LNCaP clone FGC (cell line): ENCODE measurements at regions not wholly inside any gene's neighbourhood (a gene's known extent, or its start where the extent isn't known, plus 50 kb on each side); places are given as distances from the start of the nearest gene placed in this dataset.
"Not testable (repeated sequence)": the region's sequence is repeated elsewhere in the genome, so short reads cannot be mapped to it uniquely, and the experiment has no call there.

Experiments
- DNase-seq: peaks from one replicate; pipeline ENCODE4 v3.0.0-alpha.2; 2011; ENCODE audit warnings: low read depth
- H3K4me3 ChIP-seq: 2 replicates; pipeline ENCODE4 v1.5.1; 2011; ENCODE audit warnings: mild to moderate bottlenecking, low read depth, low read length, control low read depth
- TF ChIP-seq, protein P1 (sequence below): IDR thresholded peaks from 2 replicates; pipeline ENCODE4 v1.5.1; 2012; ENCODE audit warnings: mild to moderate bottlenecking; ENCODE audit not compliant: control insufficient read depth, insufficient read depth; ENCODE audit errors: extremely low read depth

DNA sequence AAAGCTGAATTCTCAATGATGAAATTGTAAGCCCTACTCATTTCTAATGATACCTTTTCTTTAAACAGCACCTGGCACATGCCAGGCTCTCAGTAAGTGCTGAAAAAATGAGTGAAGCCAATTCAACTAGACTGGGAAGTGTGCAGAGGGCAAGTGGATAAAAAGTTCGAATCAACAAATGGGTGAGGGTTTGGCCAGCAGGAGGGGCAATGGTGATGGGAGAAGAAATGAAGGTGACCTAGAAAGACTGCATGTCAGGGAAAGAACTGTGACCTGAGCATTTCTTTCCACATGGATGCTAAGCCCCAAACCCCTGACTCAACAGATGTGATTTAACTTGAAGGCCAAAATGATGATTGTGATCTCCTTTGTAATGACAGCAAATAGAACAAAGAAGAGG, 54.6 kb downstream of the DKK1 start:
- TF ChIP-seq, protein P1, sequence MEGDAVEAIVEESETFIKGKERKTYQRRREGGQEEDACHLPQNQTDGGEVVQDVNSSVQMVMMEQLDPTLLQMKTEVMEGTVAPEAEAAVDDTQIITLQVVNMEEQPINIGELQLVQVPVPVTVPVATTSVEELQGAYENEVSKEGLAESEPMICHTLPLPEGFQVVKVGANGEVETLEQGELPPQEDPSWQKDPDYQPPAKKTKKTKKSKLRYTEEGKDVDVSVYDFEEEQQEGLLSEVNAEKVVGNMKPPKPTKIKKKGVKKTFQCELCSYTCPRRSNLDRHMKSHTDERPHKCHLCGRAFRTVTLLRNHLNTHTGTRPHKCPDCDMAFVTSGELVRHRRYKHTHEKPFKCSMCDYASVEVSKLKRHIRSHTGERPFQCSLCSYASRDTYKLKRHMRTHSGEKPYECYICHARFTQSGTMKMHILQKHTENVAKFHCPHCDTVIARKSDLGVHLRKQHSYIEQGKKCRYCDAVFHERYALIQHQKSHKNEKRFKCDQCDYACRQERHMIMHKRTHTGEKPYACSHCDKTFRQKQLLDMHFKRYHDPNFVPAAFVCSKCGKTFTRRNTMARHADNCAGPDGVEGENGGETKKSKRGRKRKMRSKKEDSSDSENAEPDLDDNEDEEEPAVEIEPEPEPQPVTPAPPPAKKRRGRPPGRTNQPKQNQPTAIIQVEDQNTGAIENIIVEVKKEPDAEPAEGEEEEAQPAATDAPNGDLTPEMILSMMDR, result no peak

DNA sequence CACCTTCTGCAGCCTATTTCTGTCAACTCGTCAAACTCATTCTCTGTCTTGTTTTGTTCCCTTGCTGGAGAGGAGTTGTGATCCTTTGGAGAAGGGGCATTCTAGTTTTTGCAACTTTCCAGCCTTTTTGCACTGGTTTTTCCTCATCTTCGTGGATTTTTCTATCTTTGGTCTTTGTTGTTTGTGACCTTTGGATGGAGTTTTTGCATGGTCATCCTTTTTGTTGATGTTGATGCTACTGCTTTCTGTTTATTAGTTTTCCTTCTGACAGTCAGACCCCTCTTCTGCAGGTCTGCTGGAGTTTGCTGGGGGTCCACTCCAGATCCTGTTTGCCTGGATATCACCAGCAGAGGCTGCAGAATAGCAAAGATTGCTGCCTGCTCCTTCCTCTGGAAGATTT, 60.1 kb downstream of the DKK1 start:
- H3K4me3 ChIP-seq, DNase-seq: not testable (repeated sequence)

More for the DNA sequence above, 54.6 kb downstream of the DKK1 start:
- no peak overlapping the region for H3K4me3 ChIP-seq
- no peak for DNase-seq

DNA sequence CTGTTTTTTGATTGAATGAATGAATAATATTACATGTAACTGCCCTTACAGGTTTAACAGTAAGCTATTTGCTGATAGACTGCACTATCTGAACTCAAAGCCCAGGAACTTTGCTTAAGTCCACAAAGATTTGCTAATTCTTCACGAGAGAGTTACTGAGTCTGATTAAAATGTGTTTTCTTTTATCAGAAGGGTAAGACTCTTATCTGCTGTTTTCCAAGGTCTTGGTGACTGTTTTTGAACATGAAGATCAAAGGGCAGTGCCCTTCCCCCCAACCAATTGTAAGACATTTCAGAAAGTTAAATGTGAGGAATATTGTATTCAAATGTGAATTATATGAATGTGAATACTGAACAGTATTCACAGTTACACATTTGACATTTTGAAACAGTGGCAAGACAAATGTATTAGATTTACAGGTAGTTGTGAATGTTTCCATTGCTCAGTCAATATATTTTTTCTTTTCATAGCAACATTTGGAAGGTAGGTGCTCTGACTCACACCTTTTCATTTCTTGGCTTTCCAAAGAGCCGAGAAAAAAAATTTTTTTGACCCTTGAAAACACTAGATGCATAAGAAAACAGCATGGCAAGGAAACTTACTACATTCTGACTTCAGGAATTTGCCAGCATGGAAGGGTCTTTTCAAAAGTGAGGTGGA, 62.7 kb downstream of the DKK1 start:
- no peak for DNase-seq
- TF ChIP-seq, protein P1, result no peak
- no peak overlapping the region for H3K4me3 ChIP-seq

DNA sequence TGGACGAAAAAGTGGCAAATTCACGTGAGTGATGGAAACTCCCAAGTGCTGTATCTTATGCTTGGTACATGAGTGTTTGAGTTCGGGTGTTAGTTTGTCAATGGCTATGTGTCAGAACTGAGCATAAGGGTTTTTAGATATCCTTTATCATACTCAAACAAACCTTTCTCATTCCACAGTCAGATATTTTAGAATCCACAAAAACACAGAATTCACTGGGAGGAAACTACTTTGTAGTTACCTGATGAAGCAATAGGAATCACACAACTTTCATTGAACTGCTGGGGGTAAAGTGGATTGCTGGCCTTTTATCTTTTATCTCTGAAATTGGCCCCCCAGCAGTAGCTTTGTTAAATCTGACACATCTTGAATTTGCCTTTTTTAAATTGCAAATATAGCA, 64.0 kb downstream of the DKK1 start:
- no peak for DNase-seq
- H3K4me3 ChIP-seq, result no peak overlapping the region
- TF ChIP-seq, protein P1, result no peak

DNA sequence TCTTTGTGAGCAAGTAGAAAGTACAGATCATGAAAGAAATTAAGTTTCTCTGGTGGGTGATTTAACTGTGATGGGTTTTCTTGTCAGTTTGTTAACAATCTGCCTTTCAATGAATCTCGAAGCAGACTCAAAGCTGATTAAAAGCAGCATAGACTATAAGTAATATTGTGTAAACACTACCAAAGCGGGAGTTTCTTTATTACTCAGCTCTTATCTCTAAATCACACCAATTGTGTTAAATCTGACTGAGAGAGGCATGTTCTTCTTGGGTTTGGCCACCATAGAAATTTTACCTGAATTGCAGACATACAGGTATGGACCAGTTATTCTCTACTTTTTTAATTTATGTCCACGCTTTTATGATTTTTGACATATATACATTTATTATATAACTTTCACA, 65.2 kb downstream of the DKK1 start:
- TF ChIP-seq, protein P1, result no peak
- DNase-seq, result no peak
- H3K4me3 ChIP-seq, result no peak overlapping the region

DNA sequence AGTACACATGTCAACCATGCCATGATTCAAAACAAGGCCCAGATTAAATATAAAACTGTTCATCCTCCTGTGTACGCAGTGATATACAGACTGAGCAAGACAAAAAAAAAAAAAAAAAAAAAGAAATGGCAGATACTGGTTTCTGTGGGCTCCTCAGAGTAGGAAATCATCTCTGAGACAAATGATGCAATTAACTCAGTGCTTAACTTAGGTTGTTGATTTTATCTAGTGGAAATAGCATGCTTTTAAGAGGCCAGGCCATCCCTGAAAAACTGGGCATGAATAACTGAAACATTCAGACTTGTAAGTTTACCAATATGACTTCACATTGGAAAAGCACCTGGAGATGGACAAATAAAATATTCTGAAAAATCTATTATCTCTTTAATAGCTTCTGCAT, 69.0 kb downstream of the DKK1 start:
- H3K4me3 ChIP-seq, result no peak overlapping the region
- TF ChIP-seq, protein P1, result no peak
- DNase-seq, result no peak

DNA sequence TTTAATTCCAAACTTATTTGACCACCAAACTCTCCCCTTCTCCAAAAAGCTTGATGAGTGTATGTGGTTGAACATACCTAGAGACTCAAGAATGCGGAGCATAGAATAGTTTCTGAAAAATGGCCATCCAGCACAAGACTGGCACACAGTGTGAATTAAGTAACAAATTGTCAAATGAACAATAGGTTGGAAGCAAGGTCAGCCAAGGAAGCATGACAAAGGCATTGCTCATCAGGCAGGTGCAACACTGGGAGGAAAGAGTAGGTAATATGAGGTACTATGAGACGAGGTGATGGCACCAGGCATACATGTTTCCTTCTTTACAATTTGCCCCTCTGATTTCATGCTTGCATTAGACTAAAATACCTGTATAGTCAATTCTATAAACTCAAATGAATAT, 73.7 kb downstream of the DKK1 start:
- no peak for DNase-seq
- TF ChIP-seq, protein P1, result no peak

DNA sequence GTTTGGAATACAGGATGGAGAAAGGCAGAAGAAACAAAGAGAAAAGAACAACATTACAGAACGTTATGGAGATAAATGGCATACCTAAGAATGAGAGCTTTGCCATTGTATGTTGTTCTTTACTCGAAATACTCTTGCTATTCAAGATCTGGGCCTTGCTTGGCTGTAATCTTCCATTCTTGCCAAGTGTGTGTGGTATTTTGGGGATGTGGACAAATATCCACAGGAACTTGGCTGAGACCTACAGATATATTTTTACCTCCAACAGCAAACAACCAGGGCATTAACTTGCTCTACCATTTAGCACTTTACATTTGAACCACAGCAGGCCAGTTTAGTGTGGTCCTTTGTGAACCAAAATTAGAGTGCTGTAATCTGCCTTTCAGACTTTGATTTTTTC, 76.3 kb downstream of the DKK1 start:
- no peak overlapping the region for H3K4me3 ChIP-seq
- DNase-seq, result no peak
- TF ChIP-seq, protein P1, result no peak

More for the DNA sequence above, 73.7 kb downstream of the DKK1 start:
- no peak overlapping the region for H3K4me3 ChIP-seq
